Stomach (tissue), 4 donors: ENCODE measurements at regions not wholly inside any gene's neighbourhood (a gene's known extent, or its start where the extent isn't known, plus 50 kb on each side); places are given as distances from the start of the nearest gene placed in this dataset.

Experiments
- EP300 ChIP-seq: sonication (generic); formaldehyde crosslinking; IDR thresholded peaks from one replicate; pipeline ENCODE4 v1.6.1; 2017; ENCODE audit warnings: antibody characterized with exemption
- POLR2AphosphoS5 ChIP-seq, 3 donors: sonication (generic); formaldehyde crosslinking; IDR thresholded peaks; one replicate each; pipeline ENCODE4 v1.6.1; 2016; ENCODE audit warnings: antibody characterized with exemption in 3 of 3
- TF ChIP-seq, protein P1 (sequence below), 7 experiments: fragments of 450-650 bp in 4 of 7; fragments of 200-600 bp in 3 of 7; sonication (generic) in 3 of 7; IDR thresholded peaks; one replicate each; pipeline ENCODE4 v1.5.1; 2016 to 2019; ENCODE audit warnings: antibody characterized with exemption in 7 of 7, control low read depth in 2 of 7, mild to moderate bottlenecking in 1 of 7

DNA sequence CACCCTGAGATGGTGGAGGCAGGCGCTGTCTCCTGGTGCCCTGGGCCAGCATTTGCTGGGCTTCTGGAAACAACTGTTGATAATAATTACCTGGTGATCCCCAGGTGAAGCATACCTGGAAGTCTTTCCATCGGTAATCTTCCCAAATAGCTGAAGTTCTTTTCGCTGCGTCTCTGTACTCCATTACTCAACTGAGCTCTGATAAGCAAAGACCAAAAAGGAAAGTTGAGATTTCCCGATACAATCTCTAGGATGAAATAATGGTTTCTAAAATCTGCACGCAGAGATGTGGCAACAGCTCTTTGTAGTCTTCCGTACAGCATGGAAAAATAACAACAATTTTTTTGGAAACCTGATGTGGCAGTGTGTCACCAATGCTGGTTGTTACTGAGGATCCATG lies 226.5 kb downstream of the GATA3 start:
- TF ChIP-seq, protein P1, sequence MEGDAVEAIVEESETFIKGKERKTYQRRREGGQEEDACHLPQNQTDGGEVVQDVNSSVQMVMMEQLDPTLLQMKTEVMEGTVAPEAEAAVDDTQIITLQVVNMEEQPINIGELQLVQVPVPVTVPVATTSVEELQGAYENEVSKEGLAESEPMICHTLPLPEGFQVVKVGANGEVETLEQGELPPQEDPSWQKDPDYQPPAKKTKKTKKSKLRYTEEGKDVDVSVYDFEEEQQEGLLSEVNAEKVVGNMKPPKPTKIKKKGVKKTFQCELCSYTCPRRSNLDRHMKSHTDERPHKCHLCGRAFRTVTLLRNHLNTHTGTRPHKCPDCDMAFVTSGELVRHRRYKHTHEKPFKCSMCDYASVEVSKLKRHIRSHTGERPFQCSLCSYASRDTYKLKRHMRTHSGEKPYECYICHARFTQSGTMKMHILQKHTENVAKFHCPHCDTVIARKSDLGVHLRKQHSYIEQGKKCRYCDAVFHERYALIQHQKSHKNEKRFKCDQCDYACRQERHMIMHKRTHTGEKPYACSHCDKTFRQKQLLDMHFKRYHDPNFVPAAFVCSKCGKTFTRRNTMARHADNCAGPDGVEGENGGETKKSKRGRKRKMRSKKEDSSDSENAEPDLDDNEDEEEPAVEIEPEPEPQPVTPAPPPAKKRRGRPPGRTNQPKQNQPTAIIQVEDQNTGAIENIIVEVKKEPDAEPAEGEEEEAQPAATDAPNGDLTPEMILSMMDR (IDR thresholded peaks at IDR 0.05), result no peak
- TF ChIP-seq EP300 (no peak), POLR2AphosphoS5 (IDR thresholded peaks at IDR 0.05) (no peak)
